Activated CD8-positive, alpha-beta T cell treated with anti-CD3 and anti-CD28 coated beads, Interleukin-2, amount 10 ng/mL, durations not matched to agents 7 days and 5 days (primary cell): ENCODE measurements at regions not wholly inside any gene's neighbourhood (a gene's known extent, or its start where the extent isn't known, plus 50 kb on each side); places are given as distances from the start of the nearest gene placed in this dataset.

Experiments used
- ATAC-seq: fragments of 150-1000 bp; cut with Tn5 transposase; one replicate; pipeline ENCODE4 v1.10.0; 2021; ENCODE audit warnings: moderate library complexity
- CTCF ChIA-PET: fragments of 350-600 bp; sonication (Branson Sonifier 250); formaldehyde crosslinking; loops from one replicate; lab custom pipeline; 2021; ENCODE audit warnings: antibody characterized with exemption; lab: Charles Lee
- POLR2A ChIA-PET: fragments of 350-600 bp; sonication (Branson Sonifier 250); formaldehyde crosslinking; loops from one replicate; lab custom pipeline; 2021; ENCODE audit warnings: antibody characterized with exemption; lab: Charles Lee
- DNase-seq: peaks from one replicate; pipeline ENCODE4 v3.0.0-alpha.2; 2020
- H3K27ac Mint-ChIP-seq: one replicate; pipeline ENCODE4 v1.8.0; 2021; ENCODE audit warnings: mild to moderate bottlenecking, mixed read lengths
- H3K27me3 Mint-ChIP-seq: one replicate; pipeline ENCODE4 v1.8.0; 2021; ENCODE audit warnings: low read depth, mixed read lengths
- H3K36me3 Mint-ChIP-seq: one replicate; pipeline ENCODE4 v1.8.0; 2021; ENCODE audit warnings: low read depth, mixed read lengths
- H3K4me1 Mint-ChIP-seq: one replicate; pipeline ENCODE4 v1.8.0; 2021; ENCODE audit warnings: low read depth, mixed read lengths
- H3K4me3 Mint-ChIP-seq: one replicate; pipeline ENCODE4 v1.8.0; 2021; ENCODE audit warnings: mild to moderate bottlenecking, mixed read lengths
- H3K9me3 Mint-ChIP-seq: one replicate; pipeline ENCODE4 v1.8.0; 2022; ENCODE audit warnings: mixed read lengths; ENCODE audit not compliant: insufficient read depth

GRCh38 chr10:120713573-120714205, 137.5 kb upstream of the WDR11 start:
- ChIA-PET POLR2A (no interaction called here), CTCF (no interaction called here)
- Mint-ChIP-seq H3K27me3 (no peaks in the 10 kb centered on the region), H3K27ac (no peak overlapping the region), H3K4me1 (no peaks in the 10 kb centered on the region), H3K4me3 (no peak overlapping the region), H3K36me3 (no peaks in the 10 kb centered on the region), H3K9me3 (no peaks in the 10 kb centered on the region)
- no peak for DNase-seq
- ATAC-seq: no peak

- Mint-ChIP-seq H3K9me3 (no peaks in the 10 kb centered on the region), H3K27me3 (no peaks in the 10 kb centered on the region), H3K4me3 (no peak overlapping the region), H3K27ac (no peak overlapping the region), H3K36me3 (no peaks in the 10 kb centered on the region), H3K4me1 (no peaks in the 10 kb centered on the region)
- DNase-seq (no peak), ATAC-seq (no peak)
- ChIA-PET POLR2A (no interaction called here), CTCF (no interaction called here)
These were observed 136.0 kb upstream of the WDR11 start for GRCh38 chr10:120715171-120715570.

GRCh38 chr10:120719333-120719732, 131.8 kb upstream of the WDR11 start:
- Mint-ChIP-seq H3K4me1 (no peaks in the 10 kb centered on the region), H3K4me3 (no peak overlapping the region), H3K27me3 (no peaks in the 10 kb centered on the region), H3K36me3 (no peaks in the 10 kb centered on the region), H3K9me3 (no peaks in the 10 kb centered on the region), H3K27ac (no peak overlapping the region)
- no peak for ATAC-seq
- ChIA-PET POLR2A (no interaction called here), CTCF (no interaction called here)
- no peak for DNase-seq

GRCh38 chr10:120727001-120727400, 124.2 kb upstream of the WDR11 start:
- ChIA-PET CTCF (no interaction called here), POLR2A (no interaction called here)
- H3K9me3 Mint-ChIP-seq: no peaks in the 10 kb centered on the region
- no peak overlapping the region for H3K27ac Mint-ChIP-seq
- no peaks in the 10 kb centered on the region for H3K36me3 Mint-ChIP-seq
- ATAC-seq (no peak), DNase-seq (no peak)
- H3K4me1 Mint-ChIP-seq: no peaks in the 10 kb centered on the region
- H3K4me3 Mint-ChIP-seq: no peak overlapping the region
- no peaks in the 10 kb centered on the region for H3K27me3 Mint-ChIP-seq

- no peaks in the 10 kb centered on the region for H3K9me3 Mint-ChIP-seq
- no peak overlapping the region for H3K27ac Mint-ChIP-seq
- no peaks in the 10 kb centered on the region for H3K36me3 Mint-ChIP-seq
- POLR2A ChIA-PET: no interaction called here
- H3K4me1 Mint-ChIP-seq: no peaks in the 10 kb centered on the region
- CTCF ChIA-PET: no interaction called here
- DNase-seq: no peak
- no peak overlapping the region for H3K4me3 Mint-ChIP-seq
- peaks cover 2% of the 10 kb centered on the region for H3K27me3 Mint-ChIP-seq
- ATAC-seq: no peak
These were observed 121.6 kb upstream of the WDR11 start for GRCh38 chr10:120729547-120729946.

GRCh38 chr10:120732067-120732466, 119.1 kb upstream of the WDR11 start:
- H3K36me3 Mint-ChIP-seq: no peaks in the 10 kb centered on the region
- no peak overlapping the region for H3K4me3 Mint-ChIP-seq
- ATAC-seq: no peak
- H3K27me3 Mint-ChIP-seq: peaks cover 2% of the 10 kb centered on the region
- no peaks in the 10 kb centered on the region for H3K9me3 Mint-ChIP-seq
- no peak for DNase-seq
- ChIA-PET POLR2A (no interaction called here), CTCF (no interaction called here)
- no peak overlapping the region for H3K27ac Mint-ChIP-seq
- H3K4me1 Mint-ChIP-seq: no peaks in the 10 kb centered on the region

- CTCF ChIA-PET: no interaction called here
- Mint-ChIP-seq H3K27me3 (peaks cover 2% of the 10 kb centered on the region), H3K4me1 (no peaks in the 10 kb centered on the region), H3K9me3 (no peaks in the 10 kb centered on the region), H3K27ac (no peak overlapping the region), H3K4me3 (no peak overlapping the region), H3K36me3 (no peaks in the 10 kb centered on the region)
- POLR2A ChIA-PET: no interaction called here
- ATAC-seq: no peak
- DNase-seq: no peak
These were observed 118.4 kb upstream of the WDR11 start for GRCh38 chr10:120732643-120733313.

- Mint-ChIP-seq H3K36me3 (no peaks in the 10 kb centered on the region), H3K4me1 (no peaks in the 10 kb centered on the region), H3K27me3 (peaks cover 2% of the 10 kb centered on the region), H3K27ac (no peak overlapping the region), H3K4me3 (no peak overlapping the region), H3K9me3 (no peaks in the 10 kb centered on the region)
- ChIA-PET CTCF (interaction anchor here (0.8 to 3.1 kb wide), 2 partner anchors 311 to 513 kb away, joined by 3 to 18 read pairs; no protein-coding TSS in a partner anchor), POLR2A (interaction anchor here (0.6 kb wide), 1 partner anchor 790 kb away, joined by 3 read pairs; no protein-coding TSS in a partner anchor)
- no peak for DNase-seq
- ATAC-seq: peak; percentile 37
These were observed 116.6 kb upstream of the WDR11 start for GRCh38 chr10:120734483-120735078.

GRCh38 chr10:120735315-120735714, 115.8 kb upstream of the WDR11 start:
- no peak overlapping the region for H3K4me3 Mint-ChIP-seq
- no peaks in the 10 kb centered on the region for H3K9me3 Mint-ChIP-seq
- peak; percentile 37 for ATAC-seq
- no peak overlapping the region for H3K27ac Mint-ChIP-seq
- no peaks in the 10 kb centered on the region for H3K4me1 Mint-ChIP-seq
- POLR2A ChIA-PET: interaction anchor here (0.6 kb wide), 1 partner anchor 791 kb away, joined by 3 read pairs; no protein-coding TSS in a partner anchor
- H3K36me3 Mint-ChIP-seq: no peaks in the 10 kb centered on the region
- H3K27me3 Mint-ChIP-seq: peaks cover 2% of the 10 kb centered on the region
- no peak for DNase-seq
- CTCF ChIA-PET: interaction anchor here (0.8 to 3.1 kb wide), 4 partner anchors 10 to 514 kb away, joined by 3 to 18 read pairs (median 4); no protein-coding TSS in a partner anchor

GRCh38 chr10:120735773-120736371, 115.3 kb upstream of the WDR11 start:
- no peaks in the 10 kb centered on the region for H3K9me3 Mint-ChIP-seq
- H3K4me1 Mint-ChIP-seq: no peaks in the 10 kb centered on the region
- H3K4me3 Mint-ChIP-seq: no peak overlapping the region
- H3K27ac Mint-ChIP-seq: no peak overlapping the region
- H3K27me3 Mint-ChIP-seq: peaks cover 2% of the 10 kb centered on the region
- peak; percentile 40 for ATAC-seq
- ChIA-PET CTCF (interaction anchor here (0.8 to 3.1 kb wide), 6 partner anchors 9 to 515 kb away, joined by 3 to 18 read pairs (median 4); no protein-coding TSS in a partner anchor), POLR2A (no interaction called here)
- no peaks in the 10 kb centered on the region for H3K36me3 Mint-ChIP-seq
- no peak for DNase-seq

- no peak overlapping the region for H3K27ac Mint-ChIP-seq
- DNase-seq: no peak
- no peaks in the 10 kb centered on the region for H3K36me3 Mint-ChIP-seq
- peaks cover 2% of the 10 kb centered on the region for H3K27me3 Mint-ChIP-seq
- H3K4me3 Mint-ChIP-seq: no peak overlapping the region
- no peaks in the 10 kb centered on the region for H3K9me3 Mint-ChIP-seq
- POLR2A ChIA-PET: no interaction called here
- ATAC-seq: no peak
- no peaks in the 10 kb centered on the region for H3K4me1 Mint-ChIP-seq
- CTCF ChIA-PET: interaction anchor here (0.8 to 3.1 kb wide), 5 partner anchors 9 to 515 kb away, joined by 3 to 18 read pairs (median 5); no protein-coding TSS in a partner anchor
These were observed 114.8 kb upstream of the WDR11 start for GRCh38 chr10:120736377-120736776.

GRCh38 chr10:120738658-120739057, 112.5 kb upstream of the WDR11 start:
- CTCF ChIA-PET: no interaction called here
- POLR2A ChIA-PET: no interaction called here
- no peaks in the 10 kb centered on the region for H3K27me3 Mint-ChIP-seq
- H3K4me1 Mint-ChIP-seq: no peaks in the 10 kb centered on the region
- H3K4me3 Mint-ChIP-seq: no peak overlapping the region
- ATAC-seq: no peak
- no peaks in the 10 kb centered on the region for H3K36me3 Mint-ChIP-seq
- no peaks in the 10 kb centered on the region for H3K9me3 Mint-ChIP-seq
- H3K27ac Mint-ChIP-seq: no peak overlapping the region
- DNase-seq: no peak
